WTC11 (cell line): ENCODE measurements at regions not wholly inside any gene's neighbourhood (a gene's known extent, or its start where the extent isn't known, plus 50 kb on each side); places are given as distances from the start of the nearest gene placed in this dataset.
"Not testable (repeated sequence)": the region's sequence is repeated elsewhere in the genome, so short reads cannot be mapped to it uniquely, and the experiment has no call there.

Source experiments
- ATAC-seq: fragments of 200-7000 bp; cut with Tn5 transposase; 2 replicates; pipeline ENCODE4 v1.10.0; 2021; ENCODE audit warnings: mild to moderate bottlenecking, moderate library complexity
- CTCF ChIA-PET: fragments of 300-600 bp; sonication (Branson Sonifier 250); formaldehyde crosslinking; loops from one replicate; lab custom pipeline; 2021; ENCODE audit warnings: antibody characterized with exemption; lab: Charles Lee
- POLR2A ChIA-PET: fragments of 350-600 bp; sonication (Branson Sonifier 250); formaldehyde crosslinking; loops from one replicate; lab custom pipeline; 2021; ENCODE audit warnings: antibody characterized with exemption; lab: Charles Lee
- DNase-seq: peaks from one replicate; pipeline ENCODE4 v3.0.0; 2021; ENCODE audit warnings: low spot score
- H3K27ac Mint-ChIP-seq: 2 replicates; pipeline ENCODE4 v1.8.0; 2021; ENCODE audit warnings: mixed read lengths
- H3K27me3 Mint-ChIP-seq: 2 replicates; pipeline ENCODE4 v1.8.0; 2021; ENCODE audit warnings: low read depth, mild to moderate bottlenecking, moderate library complexity, mixed read lengths
- H3K36me3 Mint-ChIP-seq: 2 replicates; pipeline ENCODE4 v1.8.0; 2021; ENCODE audit warnings: mixed read lengths
- H3K4me1 Mint-ChIP-seq: 2 replicates; pipeline ENCODE4 v1.8.0; 2022; ENCODE audit warnings: mixed read lengths
- H3K4me3 Mint-ChIP-seq: 2 replicates; pipeline ENCODE4 v1.8.0; 2021; ENCODE audit warnings: mild to moderate bottlenecking, moderate library complexity, mixed read lengths
- H3K9me3 Mint-ChIP-seq: 2 replicates; pipeline ENCODE4 v1.8.0; 2021; ENCODE audit warnings: mixed read lengths
- CBFB ChIP-seq: sonication (generic); formaldehyde crosslinking; IDR thresholded peaks from 2 replicates; pipeline ENCODE4 v1.8.1; 2022; ENCODE audit warnings: mild to moderate bottlenecking, low read depth, missing genetic modification reagents
- CREM ChIP-seq: sonication (generic); formaldehyde crosslinking; IDR thresholded peaks from 2 replicates; pipeline ENCODE4 v1.8.1; 2022; ENCODE audit warnings: mild to moderate bottlenecking, missing genetic modification reagents, moderate library complexity
- FOXP1 ChIP-seq: sonication (generic); formaldehyde crosslinking; IDR thresholded peaks from 2 replicates; pipeline ENCODE4 v1.8.0; 2022; ENCODE audit warnings: missing genetic modification reagents, mild to moderate bottlenecking, moderate library complexity, borderline replicate concordance
- JUN ChIP-seq: sonication (generic); formaldehyde crosslinking; IDR thresholded peaks from 2 replicates; pipeline ENCODE4 v1.8.0; 2023; ENCODE audit warnings: mild to moderate bottlenecking, missing genetic modification reagents
- MXD4 ChIP-seq: fragments of 250-450 bp; sonication (Bioruptor Pico); IDR thresholded peaks from 2 replicates; pipeline ENCODE4 v1.8.0; 2021; ENCODE audit warnings: mild to moderate bottlenecking, moderate library complexity, borderline replicate concordance
- OVOL2 ChIP-seq: fragments of 250-450 bp; sonication (Bioruptor Pico); IDR thresholded peaks from 2 replicates; pipeline ENCODE4 v1.9.0; 2021; ENCODE audit warnings: mild to moderate bottlenecking, borderline replicate concordance
- RELA ChIP-seq: sonication (generic); formaldehyde crosslinking; IDR thresholded peaks from 2 replicates; pipeline ENCODE4 v1.8.1; 2022; ENCODE audit warnings: missing genetic modification reagents, mild to moderate bottlenecking, borderline replicate concordance
- SMAD4 ChIP-seq: sonication (generic); formaldehyde crosslinking; IDR thresholded peaks from 2 replicates; pipeline ENCODE4 v1.8.0; 2022; ENCODE audit warnings: mild to moderate bottlenecking, missing genetic modification reagents
- TCF7 ChIP-seq: sonication (generic); formaldehyde crosslinking; IDR thresholded peaks from 2 replicates; pipeline ENCODE4 v1.8.0; 2022; ENCODE audit warnings: mild to moderate bottlenecking, low read depth, missing genetic modification reagents, moderate library complexity
- ZNF121 ChIP-seq: sonication (generic); formaldehyde crosslinking; IDR thresholded peaks from 2 replicates; pipeline ENCODE4 v1.8.0; 2023; ENCODE audit warnings: missing genetic modification reagents
- ZNF396 ChIP-seq: fragments of 250-450 bp; sonication (Bioruptor Pico); IDR thresholded peaks from 2 replicates; pipeline ENCODE4 v1.8.0; 2021; ENCODE audit warnings: mild to moderate bottlenecking, moderate library complexity, borderline replicate concordance
- TF ChIP-seq, protein P1 (sequence below): sonication (generic); formaldehyde crosslinking; IDR thresholded peaks from 2 replicates; pipeline ENCODE4 v1.8.1; 2023; ENCODE audit warnings: mild to moderate bottlenecking, missing genetic modification reagents, moderate library complexity
- TF ChIP-seq, protein P2 (sequence below): fragments of 250-450 bp; sonication (Bioruptor Pico); IDR thresholded peaks from 2 replicates; pipeline ENCODE4 v1.9.0; 2021; ENCODE audit warnings: mild to moderate bottlenecking
- TF ChIP-seq, protein P3 (sequence below): sonication (generic); formaldehyde crosslinking; IDR thresholded peaks from 2 replicates; pipeline ENCODE4 v1.8.0; 2023; ENCODE audit warnings: mild to moderate bottlenecking, missing genetic modification reagents
- TF ChIP-seq, protein P4 (sequence below): sonication (generic); formaldehyde crosslinking; IDR thresholded peaks from 2 replicates; pipeline ENCODE4 v1.8.1; 2022; ENCODE audit warnings: low read depth, missing genetic modification reagents, borderline replicate concordance

DNA sequence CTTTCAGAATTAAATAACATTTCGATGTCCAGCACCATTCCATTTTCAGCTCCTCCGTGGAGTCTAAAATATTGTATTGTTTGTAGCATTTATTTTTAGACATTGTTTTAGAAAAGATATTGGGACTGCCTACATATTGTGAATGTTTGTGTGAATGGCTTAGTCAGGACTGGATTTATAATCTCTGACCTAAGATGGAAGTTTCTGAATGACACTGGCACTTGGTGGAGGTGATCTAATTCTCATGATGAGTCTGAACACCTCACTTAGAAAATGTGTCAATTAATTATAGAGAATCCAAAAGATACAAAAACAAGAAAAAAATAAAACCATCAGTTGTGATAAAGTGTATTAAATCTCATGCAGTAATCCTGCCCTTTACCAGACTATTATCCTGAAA, 60.8 kb upstream of the HBS1L start (continued):
- TF ChIP-seq, protein P1, sequence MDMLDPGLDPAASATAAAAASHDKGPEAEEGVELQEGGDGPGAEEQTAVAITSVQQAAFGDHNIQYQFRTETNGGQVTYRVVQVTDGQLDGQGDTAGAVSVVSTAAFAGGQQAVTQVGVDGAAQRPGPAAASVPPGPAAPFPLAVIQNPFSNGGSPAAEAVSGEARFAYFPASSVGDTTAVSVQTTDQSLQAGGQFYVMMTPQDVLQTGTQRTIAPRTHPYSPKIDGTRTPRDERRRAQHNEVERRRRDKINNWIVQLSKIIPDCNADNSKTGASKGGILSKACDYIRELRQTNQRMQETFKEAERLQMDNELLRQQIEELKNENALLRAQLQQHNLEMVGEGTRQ (CRISPR knock-in tag), result no peak
- TF ChIP-seq JUN (CRISPR knock-in tag) (no peak), ZNF121 (no peak)

DNA sequence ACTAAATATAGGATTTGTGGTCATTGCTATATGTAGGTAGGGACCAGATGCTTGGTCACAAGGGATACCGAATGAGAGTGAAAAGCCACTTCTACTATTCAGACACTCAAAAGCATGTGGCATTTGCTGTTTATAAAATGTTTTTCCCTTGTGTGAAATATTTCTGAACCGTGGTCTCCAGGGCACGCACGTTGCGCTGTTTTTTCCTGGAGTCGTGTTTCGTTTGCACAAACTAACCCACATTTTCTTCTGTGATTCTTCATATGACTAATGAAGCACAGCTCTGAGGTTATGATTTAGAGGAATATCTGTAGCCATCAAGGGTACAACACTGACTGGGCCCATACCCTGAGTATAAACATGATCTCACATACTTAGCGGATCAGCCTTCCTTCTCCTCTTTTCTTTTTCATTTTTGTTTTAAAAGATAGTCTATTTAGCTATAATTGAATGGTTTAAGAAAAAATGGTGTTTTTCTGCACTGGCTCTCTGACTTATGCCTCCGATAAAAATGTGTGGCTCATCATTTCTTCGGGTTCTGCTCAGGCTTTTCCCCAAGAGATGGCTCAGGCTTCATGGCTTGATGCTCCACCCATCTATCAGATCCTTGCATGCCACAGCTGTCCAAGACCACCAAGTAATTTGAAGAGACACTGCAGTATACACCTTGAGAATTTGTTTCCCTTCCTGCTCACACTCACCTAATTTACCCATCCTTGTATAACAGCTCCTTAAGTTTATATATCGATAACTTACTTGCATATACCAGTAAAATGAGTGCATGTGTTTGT, 59.9 kb upstream of the HBS1L start:
- H3K27ac Mint-ChIP-seq, result no peak overlapping the region
- ChIA-PET CTCF (no interaction called here), POLR2A (no interaction called here)
- H3K9me3 Mint-ChIP-seq, result no peaks in the 10 kb centered on the region
- no peaks in the 10 kb centered on the region for H3K27me3 Mint-ChIP-seq
- no peaks in the 10 kb centered on the region for H3K36me3 Mint-ChIP-seq
- DNase-seq (no peak), ATAC-seq (no peak)
- no peak for TF ChIP-seq CBFB (CRISPR knock-in tag)
- no peak for TF ChIP-seq CREM (CRISPR knock-in tag)
- TF ChIP-seq, protein P2, sequence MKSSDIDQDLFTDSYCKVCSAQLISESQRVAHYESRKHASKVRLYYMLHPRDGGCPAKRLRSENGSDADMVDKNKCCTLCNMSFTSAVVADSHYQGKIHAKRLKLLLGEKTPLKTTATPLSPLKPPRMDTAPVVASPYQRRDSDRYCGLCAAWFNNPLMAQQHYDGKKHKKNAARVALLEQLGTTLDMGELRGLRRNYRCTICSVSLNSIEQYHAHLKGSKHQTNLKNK (CRISPR knock-in tag), result no peak
- no peak for TF ChIP-seq TCF7 (CRISPR knock-in tag)
- TF ChIP-seq, protein P3, sequence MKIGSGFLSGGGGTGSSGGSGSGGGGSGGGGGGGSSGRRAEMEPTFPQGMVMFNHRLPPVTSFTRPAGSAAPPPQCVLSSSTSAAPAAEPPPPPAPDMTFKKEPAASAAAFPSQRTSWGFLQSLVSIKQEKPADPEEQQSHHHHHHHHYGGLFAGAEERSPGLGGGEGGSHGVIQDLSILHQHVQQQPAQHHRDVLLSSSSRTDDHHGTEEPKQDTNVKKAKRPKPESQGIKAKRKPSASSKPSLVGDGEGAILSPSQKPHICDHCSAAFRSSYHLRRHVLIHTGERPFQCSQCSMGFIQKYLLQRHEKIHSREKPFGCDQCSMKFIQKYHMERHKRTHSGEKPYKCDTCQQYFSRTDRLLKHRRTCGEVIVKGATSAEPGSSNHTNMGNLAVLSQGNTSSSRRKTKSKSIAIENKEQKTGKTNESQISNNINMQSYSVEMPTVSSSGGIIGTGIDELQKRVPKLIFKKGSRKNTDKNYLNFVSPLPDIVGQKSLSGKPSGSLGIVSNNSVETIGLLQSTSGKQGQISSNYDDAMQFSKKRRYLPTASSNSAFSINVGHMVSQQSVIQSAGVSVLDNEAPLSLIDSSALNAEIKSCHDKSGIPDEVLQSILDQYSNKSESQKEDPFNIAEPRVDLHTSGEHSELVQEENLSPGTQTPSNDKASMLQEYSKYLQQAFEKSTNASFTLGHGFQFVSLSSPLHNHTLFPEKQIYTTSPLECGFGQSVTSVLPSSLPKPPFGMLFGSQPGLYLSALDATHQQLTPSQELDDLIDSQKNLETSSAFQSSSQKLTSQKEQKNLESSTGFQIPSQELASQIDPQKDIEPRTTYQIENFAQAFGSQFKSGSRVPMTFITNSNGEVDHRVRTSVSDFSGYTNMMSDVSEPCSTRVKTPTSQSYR, result no peak
- no peak for TF ChIP-seq SMAD4 (CRISPR knock-in tag)
- no peak for TF ChIP-seq MXD4 (CRISPR knock-in tag)
- TF ChIP-seq RELA (CRISPR knock-in tag), result no peak
- TF ChIP-seq FOXP1 (CRISPR knock-in tag), result no peak
- no peak for TF ChIP-seq OVOL2 (CRISPR knock-in tag)
- TF ChIP-seq, protein P4, sequence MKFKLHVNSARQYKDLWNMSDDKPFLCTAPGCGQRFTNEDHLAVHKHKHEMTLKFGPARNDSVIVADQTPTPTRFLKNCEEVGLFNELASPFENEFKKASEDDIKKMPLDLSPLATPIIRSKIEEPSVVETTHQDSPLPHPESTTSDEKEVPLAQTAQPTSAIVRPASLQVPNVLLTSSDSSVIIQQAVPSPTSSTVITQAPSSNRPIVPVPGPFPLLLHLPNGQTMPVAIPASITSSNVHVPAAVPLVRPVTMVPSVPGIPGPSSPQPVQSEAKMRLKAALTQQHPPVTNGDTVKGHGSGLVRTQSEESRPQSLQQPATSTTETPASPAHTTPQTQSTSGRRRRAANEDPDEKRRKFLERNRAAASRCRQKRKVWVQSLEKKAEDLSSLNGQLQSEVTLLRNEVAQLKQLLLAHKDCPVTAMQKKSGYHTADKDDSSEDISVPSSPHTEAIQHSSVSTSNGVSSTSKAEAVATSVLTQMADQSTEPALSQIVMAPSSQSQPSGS (CRISPR knock-in tag), result no peak
- H3K4me3 Mint-ChIP-seq, result no peak overlapping the region
- H3K4me1 Mint-ChIP-seq, result no peaks in the 10 kb centered on the region

DNA sequence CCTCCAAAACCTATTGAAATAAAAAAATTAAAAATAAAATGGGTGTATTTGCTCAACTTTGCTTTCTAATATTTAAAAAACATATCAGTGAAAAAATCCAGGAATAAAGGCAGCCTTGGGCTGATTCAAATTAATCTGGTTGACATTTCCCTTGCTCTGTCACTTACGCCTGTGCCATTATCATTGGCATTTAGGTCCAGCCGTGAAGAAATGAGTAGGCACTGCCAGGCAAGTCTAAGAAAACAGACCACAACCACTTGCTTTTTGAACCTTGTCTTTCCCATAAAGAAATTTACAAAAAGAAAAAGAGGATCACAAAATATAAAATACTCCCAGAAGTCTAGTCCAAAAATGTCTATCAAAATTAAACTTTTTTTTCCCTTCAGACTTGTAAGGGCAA, 59.2 kb upstream of the HBS1L start:
- Mint-ChIP-seq H3K4me1 (no peaks in the 10 kb centered on the region), H3K27me3 (no peaks in the 10 kb centered on the region), H3K4me3 (no peak overlapping the region), H3K9me3 (no peaks in the 10 kb centered on the region), H3K36me3 (no peaks in the 10 kb centered on the region), H3K27ac (no peak overlapping the region)
- no peak for DNase-seq
- no peak for TF ChIP-seq ZNF396 (CRISPR knock-in tag)
- no peak for ATAC-seq
- POLR2A ChIA-PET, result no interaction called here
- CTCF ChIA-PET, result no interaction called here

DNA sequence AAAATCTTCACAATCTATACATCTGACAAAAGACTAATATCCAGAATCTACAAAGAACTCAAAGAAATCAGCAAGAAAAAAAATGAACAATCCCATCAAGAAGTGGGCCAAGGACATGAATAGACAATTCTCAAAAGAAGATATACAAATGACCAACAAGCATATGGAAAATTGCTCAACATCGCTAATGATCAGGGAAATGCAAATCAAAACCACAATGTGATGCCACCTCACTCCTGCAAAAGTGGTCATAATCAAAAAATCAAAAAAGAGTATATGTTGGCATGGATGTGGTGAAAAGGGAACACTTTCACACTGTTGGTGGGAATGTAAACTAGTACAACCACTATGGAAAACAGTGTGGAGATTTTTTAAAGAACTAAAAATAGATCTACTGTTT, 58.3 kb upstream of the HBS1L start:
- POLR2A ChIA-PET, H3K27ac Mint-ChIP-seq, H3K27me3 Mint-ChIP-seq, DNase-seq, H3K36me3 Mint-ChIP-seq, ATAC-seq, H3K4me1 Mint-ChIP-seq, CTCF ChIA-PET, H3K9me3 Mint-ChIP-seq, H3K4me3 Mint-ChIP-seq: not testable (repeated sequence)

DNA sequence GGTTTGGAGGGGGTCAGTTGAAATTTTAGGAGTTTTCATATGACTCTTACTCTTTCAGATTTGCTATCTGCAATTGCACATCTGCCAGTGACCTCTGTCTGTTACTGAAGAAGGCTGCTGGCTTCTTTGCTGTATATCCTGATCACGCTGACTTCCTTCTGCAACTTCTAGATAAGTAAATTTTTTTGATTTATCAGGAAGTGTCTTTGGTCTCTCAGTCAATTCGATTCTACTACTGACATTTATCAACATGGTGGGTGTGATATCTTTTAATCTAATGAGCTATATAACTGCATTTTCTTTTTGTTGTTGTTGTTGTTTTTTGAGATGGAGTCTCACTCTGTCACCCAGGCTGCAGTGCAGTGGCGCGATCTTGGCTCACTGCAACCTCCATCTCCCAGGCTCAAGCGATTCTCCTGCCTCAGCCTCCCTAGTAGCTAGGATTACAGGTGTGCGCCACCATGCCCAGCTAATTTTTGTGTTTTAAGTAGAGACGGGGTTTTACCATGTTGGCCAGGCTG, 55.7 kb upstream of the HBS1L start:
- POLR2A ChIA-PET, DNase-seq, H3K9me3 Mint-ChIP-seq, ATAC-seq, CTCF ChIA-PET, H3K4me1 Mint-ChIP-seq, H3K27ac Mint-ChIP-seq, H3K4me3 Mint-ChIP-seq, H3K27me3 Mint-ChIP-seq, H3K36me3 Mint-ChIP-seq: not testable (repeated sequence)
